ENCODE measurements at regions not wholly inside any gene's neighbourhood (a gene's known extent, or its start where the extent isn't known, plus 50 kb on each side); places are given as distances from the start of the nearest gene placed in this dataset.

DNA sequence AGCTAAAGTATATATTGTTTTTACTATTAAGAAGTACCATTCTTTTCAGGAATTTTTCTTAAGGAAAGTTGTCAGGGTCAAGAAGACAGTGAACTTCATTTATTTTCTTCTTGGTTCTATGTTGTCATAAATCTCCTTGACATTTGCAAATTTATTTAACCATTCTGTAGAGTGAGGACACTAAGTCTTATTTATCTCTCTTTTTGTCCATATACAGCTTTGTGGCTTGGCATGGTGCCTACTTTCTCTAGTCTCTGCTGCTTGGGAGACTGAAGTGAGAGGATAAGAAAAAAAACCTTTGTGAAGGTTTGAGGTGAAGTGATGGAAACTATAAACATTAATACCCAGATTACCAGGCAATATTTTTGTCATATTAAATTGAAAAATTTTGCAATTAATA lies 1389.4 kb downstream of the SUCLG1 start:
- TF ChIP-seq CTCF (conservative IDR thresholded peaks at IDR 0.05; ENCODE audit: low read depth, low read length) (no peak), EZH2 (IDR thresholded peaks at IDR 0.05; ENCODE audit: low read length, unreplicated experiment) (no peak)
